ENCODE measurements at regions not wholly inside any gene's neighbourhood (a gene's known extent, or its start where the extent isn't known, plus 50 kb on each side); places are given as distances from the start of the nearest gene placed in this dataset.

DNA sequence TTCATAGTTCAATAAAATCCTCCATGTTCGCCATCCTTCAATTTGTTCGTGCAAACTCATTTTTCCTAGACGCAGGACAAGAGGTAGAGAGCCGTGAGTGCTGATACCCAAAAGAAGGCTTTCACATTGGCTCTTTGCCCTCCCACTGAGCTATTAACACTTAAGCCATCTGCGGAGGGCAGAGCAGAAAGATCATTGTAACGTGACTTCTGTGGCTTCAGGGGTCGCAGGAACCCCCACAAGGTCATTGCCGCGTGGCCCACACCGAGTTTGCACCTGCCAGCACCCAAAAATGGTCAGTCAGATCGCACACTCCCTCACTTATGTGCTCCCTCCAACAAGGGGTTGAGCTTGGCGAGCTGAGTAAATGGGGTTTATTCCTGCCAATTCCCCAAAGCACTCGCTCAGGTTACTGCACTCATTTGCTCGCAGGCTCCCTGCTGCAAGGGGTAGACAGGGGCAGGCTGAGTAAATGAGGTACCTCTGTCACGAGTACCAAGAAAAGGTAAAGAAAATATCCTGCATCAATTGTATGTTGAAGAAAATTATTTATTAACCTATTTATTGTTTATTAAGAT is 144.1 kb downstream of the PRR20E start:
- no peak for TF ChIP-seq POLR2AphosphoS5 (IDR thresholded peaks at IDR 0.05)
- TF ChIP-seq, protein P1, sequence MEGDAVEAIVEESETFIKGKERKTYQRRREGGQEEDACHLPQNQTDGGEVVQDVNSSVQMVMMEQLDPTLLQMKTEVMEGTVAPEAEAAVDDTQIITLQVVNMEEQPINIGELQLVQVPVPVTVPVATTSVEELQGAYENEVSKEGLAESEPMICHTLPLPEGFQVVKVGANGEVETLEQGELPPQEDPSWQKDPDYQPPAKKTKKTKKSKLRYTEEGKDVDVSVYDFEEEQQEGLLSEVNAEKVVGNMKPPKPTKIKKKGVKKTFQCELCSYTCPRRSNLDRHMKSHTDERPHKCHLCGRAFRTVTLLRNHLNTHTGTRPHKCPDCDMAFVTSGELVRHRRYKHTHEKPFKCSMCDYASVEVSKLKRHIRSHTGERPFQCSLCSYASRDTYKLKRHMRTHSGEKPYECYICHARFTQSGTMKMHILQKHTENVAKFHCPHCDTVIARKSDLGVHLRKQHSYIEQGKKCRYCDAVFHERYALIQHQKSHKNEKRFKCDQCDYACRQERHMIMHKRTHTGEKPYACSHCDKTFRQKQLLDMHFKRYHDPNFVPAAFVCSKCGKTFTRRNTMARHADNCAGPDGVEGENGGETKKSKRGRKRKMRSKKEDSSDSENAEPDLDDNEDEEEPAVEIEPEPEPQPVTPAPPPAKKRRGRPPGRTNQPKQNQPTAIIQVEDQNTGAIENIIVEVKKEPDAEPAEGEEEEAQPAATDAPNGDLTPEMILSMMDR (IDR thresholded peaks at IDR 0.05): no peak

Measured in esophagus muscularis mucosa (tissue), 3 donors.